K562 (cell line): ENCODE measurements at regions not wholly inside any gene's neighbourhood (a gene's known extent, or its start where the extent isn't known, plus 50 kb on each side); places are given as distances from the start of the nearest gene placed in this dataset.

ENCODE experiments used
- C11orf30 ChIP-seq: fragments of 450-650 bp; IDR thresholded peaks from 2 replicates; pipeline ENCODE4 v1.6.1; 2016; ENCODE audit warnings: low read depth, mild to moderate bottlenecking
- CTBP1 ChIP-seq: fragments of 450-650 bp; IDR thresholded peaks from 2 replicates; pipeline ENCODE4 v1.6.1; 2016; ENCODE audit warnings: borderline replicate concordance
- ELF1 ChIP-seq: fragments of 200-800 bp; sonication (Bioruptor generic); IDR thresholded peaks from 2 replicates; pipeline ENCODE4 v1.6.1; 2016; ENCODE audit warnings: missing genetic modification characterization, missing compliant biosample characterization
- ESRRA ChIP-seq: fragments of 450-650 bp; IDR thresholded peaks from 2 replicates; pipeline ENCODE4 v1.6.1; 2014; ENCODE audit warnings: low read depth, mild to moderate bottlenecking, moderate library complexity, borderline replicate concordance
- GTF2E2 ChIP-seq: fragments of 200-800 bp; sonication (Bioruptor generic); IDR thresholded peaks from 2 replicates; pipeline ENCODE4 v1.6.1; 2016; ENCODE audit warnings: missing genetic modification characterization, missing compliant biosample characterization
- L3MBTL2 ChIP-seq: fragments of 450-650 bp; IDR thresholded peaks from 2 replicates; pipeline ENCODE4 v1.6.1; 2016; ENCODE audit warnings: mild to moderate bottlenecking, moderate library complexity
- MYNN ChIP-seq, 2 experiments: sonication (generic); formaldehyde crosslinking in 1 of 2; IDR thresholded peaks; 2 replicates each; pipeline versions ENCODE4 v1.5.0 to v1.6.1; 2016 to 2020; ENCODE audit warnings: antibody characterized with exemption in 1 of 2, missing genetic modification reagents in 1 of 2
- SMARCA4 ChIP-seq: fragments of 450-650 bp; IDR thresholded peaks from 2 replicates; pipeline ENCODE4 v1.6.1; 2016
- SREBF1 ChIP-seq: fragments of 150-350 bp; IDR thresholded peaks from 2 replicates; pipeline ENCODE4 v1.6.1; 2014; ENCODE audit warnings: antibody characterized with exemption, low read depth, low read length, borderline replicate concordance
- THRA ChIP-seq: fragments of 450-650 bp; IDR thresholded peaks from 2 replicates; pipeline ENCODE4 v1.6.1; 2017; ENCODE audit warnings: mild to moderate bottlenecking, moderate library complexity
- TRIM24 ChIP-seq, 2 experiments: fragments of 450-650 bp; IDR thresholded peaks; 2 replicates each; pipeline ENCODE4 v1.6.1; 2016
- UBTF ChIP-seq, 2 experiments: IDR thresholded peaks; 2 replicates each; pipeline ENCODE4 v1.6.1; 2012; ENCODE audit warnings: improper control_type of control experiment in 2 of 2, low read depth in 2 of 2, low read length in 2 of 2, borderline replicate concordance in 1 of 2
- ZBTB9 ChIP-seq: fragments of 450-650 bp; formaldehyde crosslinking; IDR thresholded peaks from 2 replicates; pipeline ENCODE4 v1.4.0; 2020; ENCODE audit warnings: mild to moderate bottlenecking, moderate library complexity
- ZNF316 ChIP-seq: fragments of 450-650 bp; IDR thresholded peaks from 2 replicates; pipeline ENCODE4 v1.6.1; 2016
- ZNF609 ChIP-seq: sonication (generic); formaldehyde crosslinking; IDR thresholded peaks from 2 replicates; pipeline ENCODE4 v1.8.1; 2023; ENCODE audit warnings: missing genetic modification reagents, mild to moderate bottlenecking, borderline replicate concordance
- ZNF699 ChIP-seq: fragments of 250-450 bp; sonication (Bioruptor Pico); IDR thresholded peaks from 2 replicates; pipeline ENCODE4 v1.8.0; 2021; ENCODE audit warnings: mild to moderate bottlenecking, moderate library complexity; ENCODE audit not compliant: insufficient replicate concordance
- ZNF766 ChIP-seq: fragments of 200-800 bp; sonication (Bioruptor generic); conservative IDR thresholded peaks from 2 replicates; pipeline ENCODE4 v1.6.1; 2016; ENCODE audit warnings: missing genetic modification characterization, missing compliant biosample characterization
- ZNF77 ChIP-seq: fragments of 250-450 bp; sonication (Bioruptor Pico); IDR thresholded peaks from 2 replicates; pipeline ENCODE4 v1.5.0; 2020
- TF ChIP-seq, protein P1 (sequence below): fragments of 450-650 bp; IDR thresholded peaks from 2 replicates; pipeline ENCODE4 v1.6.1; 2016; ENCODE audit warnings: antibody characterized with exemption

DNA sequence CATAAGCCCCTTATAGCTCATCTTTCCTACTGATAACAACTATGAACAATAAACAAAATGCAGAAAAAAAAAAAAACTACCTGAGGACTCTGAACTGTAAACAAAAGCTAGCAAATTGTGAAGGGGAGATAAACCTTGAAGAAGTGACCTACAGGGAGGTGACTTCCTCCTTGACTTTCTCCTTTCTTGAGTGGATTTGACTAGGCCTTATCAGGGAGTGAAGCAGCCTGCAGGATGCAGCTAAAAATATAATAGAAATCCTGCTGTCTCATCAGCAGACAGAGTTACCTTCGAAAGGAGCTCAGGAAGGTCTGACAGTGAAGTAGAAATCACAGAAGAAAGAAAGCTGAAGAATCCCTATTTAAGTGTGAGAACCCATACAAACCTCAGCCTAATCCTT is 322.0 kb upstream of the HTR1E start (continued):
- no peak for TF ChIP-seq ZNF609 (CRISPR knock-in tag)
- TF ChIP-seq MYNN (IDR thresholded peaks at IDR 0.05) = no peak
- no peak for TF ChIP-seq MYNN (CRISPR knock-in tag; IDR thresholded peaks at IDR 0.05)
- no peak for TF ChIP-seq GTF2E2 (tag)
- TF ChIP-seq ESRRA = peak; percentile 87
- no peak for TF ChIP-seq ZNF77 (CRISPR knock-in tag)
- TF ChIP-seq ZNF316 = no peak
- peak; percentile 50; the same call in 1 of the 2 replicates for TF ChIP-seq SMARCA4
- TF ChIP-seq TRIM24 (IDR thresholded peaks at IDR 0.05) = no peak
- TF ChIP-seq ZNF699 (CRISPR knock-in tag) = no peak
- TF ChIP-seq CTBP1 = peak; percentile 25; the same call in 1 of the 2 replicates
- no peak for TF ChIP-seq THRA
- no peak for TF ChIP-seq SREBF1
- no peak for TF ChIP-seq L3MBTL2
- TF ChIP-seq ZNF766 (CRISPR knock-in tag) = no peak
- no peak for TF ChIP-seq ZBTB9 (CRISPR knock-in tag)
- 0 out of 2 replicates have a peak, but pooled peaks have one; percentile 21 for TF ChIP-seq C11orf30
- TF ChIP-seq, protein P1, sequence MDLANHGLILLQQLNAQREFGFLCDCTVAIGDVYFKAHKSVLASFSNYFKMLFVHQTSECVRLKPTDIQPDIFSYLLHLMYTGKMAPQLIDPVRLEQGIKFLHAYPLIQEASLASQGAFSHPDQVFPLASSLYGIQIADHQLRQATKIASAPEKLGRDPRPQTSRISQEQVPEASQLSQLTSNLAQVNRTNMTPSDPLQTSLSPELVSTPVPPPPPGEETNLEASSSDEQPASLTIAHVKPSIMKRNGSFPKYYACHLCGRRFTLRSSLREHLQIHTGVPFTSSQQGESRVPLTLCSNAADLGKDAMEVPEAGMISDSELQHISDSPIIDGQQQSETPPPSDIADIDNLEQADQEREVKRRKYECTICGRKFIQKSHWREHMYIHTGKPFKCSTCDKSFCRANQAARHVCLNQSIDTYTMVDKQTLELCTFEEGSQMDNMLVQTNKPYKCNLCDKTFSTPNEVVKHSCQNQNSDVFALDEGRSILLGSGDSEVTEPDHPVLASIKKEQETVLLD = peak; percentile 57; the same call in 1 of the 2 replicates
- TF ChIP-seq UBTF (IDR thresholded peaks at IDR 0.05; ENCODE audit: borderline replicate concordance in 1 of 2, low read depth in 2 of 2, low read length in 2 of 2) = no peak
- TF ChIP-seq ELF1 (tag) = no peak
